ENCODE measurements at regions not wholly inside any gene's neighbourhood (a gene's known extent, or its start where the extent isn't known, plus 50 kb on each side); places are given as distances from the start of the nearest gene placed in this dataset.
A peak's percentile ranks its signal among the peaks of the same experiment; 100 is the strongest.

DNA sequence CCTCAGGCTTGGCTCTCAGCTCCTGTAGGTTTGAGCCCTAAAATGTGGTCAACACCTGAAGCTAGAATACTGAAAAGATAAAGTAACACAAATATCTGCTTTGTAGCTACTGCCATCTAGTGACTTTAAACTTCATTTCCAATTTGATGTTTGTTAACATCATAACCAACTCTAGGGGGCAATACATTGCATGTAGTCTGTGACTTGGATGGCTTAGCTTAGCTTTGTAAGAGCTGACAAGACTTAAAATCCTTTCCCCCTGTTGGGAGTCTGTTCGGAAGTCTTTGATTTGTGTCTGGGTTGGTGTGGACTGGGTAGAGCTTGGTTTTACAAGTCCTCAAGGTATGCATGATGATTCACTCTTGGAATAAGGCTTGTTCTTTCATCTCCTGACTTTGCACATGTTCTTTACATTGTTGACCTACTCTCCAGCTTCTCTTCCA is 51.7 kb downstream of the SCN11A start:
- peak; percentile 71 for DNase-seq (ENCODE audit: low read depth, low spot score)

- no peak for DNase-seq (ENCODE audit: low read depth, low spot score)
Measured at GRCh38 chr3:38998086-38998485, 53.7 kb downstream of the SCN11A start.

- DNase-seq (ENCODE audit: low read depth, low spot score): no peak
Measured at GRCh38 chr3:38996193-38996592, 55.6 kb downstream of the SCN11A start.

GRCh38 chr3:38994251-38994650 is 57.5 kb downstream of the SCN11A start:
- DNase-seq (ENCODE audit: low read depth, low spot score): no peak

GRCh38 chr3:38992117-38992760 is 59.5 kb downstream of the SCN11A start:
- peak; percentile 18 for DNase-seq (ENCODE audit: low read depth, low spot score)

GRCh38 chr3:38990621-38991020 is 61.1 kb downstream of the SCN11A start:
- no peak for DNase-seq (ENCODE audit: low read depth, low spot score)

DNA sequence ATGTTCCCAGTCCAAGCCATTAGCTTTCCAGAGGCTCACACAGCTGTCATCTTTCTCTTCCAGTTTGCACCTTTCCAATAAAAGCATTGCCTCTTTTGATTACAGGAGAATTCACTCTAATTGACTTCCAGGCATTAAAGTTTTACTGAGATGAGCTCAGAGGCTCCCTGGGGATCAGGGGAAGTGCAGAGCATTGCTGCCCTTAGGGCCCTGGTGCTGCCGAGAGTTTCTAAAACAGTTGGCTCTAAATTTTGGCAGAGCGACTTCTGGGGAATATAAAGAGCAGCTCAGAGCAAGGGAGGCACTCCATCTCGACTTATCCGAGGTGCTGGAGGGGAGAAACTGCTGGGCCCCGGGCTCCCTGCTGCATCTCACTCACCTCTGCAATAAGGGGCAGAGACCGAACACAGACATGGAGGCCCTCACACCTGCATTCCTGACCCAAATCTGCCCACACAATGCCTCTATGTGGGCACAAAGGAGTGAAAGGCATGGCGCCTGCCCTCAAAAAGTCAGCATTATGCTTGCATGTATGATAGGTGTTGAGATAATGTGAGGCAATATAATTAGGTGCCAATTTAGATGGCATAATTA is 61.7 kb downstream of the SCN11A start:
- no peak for DNase-seq (ENCODE audit: low read depth, low spot score)

- no peak for DNase-seq (ENCODE audit: low read depth, low spot score)
Measured at GRCh38 chr3:38988955-38989354, 62.8 kb downstream of the SCN11A start.

DNA sequence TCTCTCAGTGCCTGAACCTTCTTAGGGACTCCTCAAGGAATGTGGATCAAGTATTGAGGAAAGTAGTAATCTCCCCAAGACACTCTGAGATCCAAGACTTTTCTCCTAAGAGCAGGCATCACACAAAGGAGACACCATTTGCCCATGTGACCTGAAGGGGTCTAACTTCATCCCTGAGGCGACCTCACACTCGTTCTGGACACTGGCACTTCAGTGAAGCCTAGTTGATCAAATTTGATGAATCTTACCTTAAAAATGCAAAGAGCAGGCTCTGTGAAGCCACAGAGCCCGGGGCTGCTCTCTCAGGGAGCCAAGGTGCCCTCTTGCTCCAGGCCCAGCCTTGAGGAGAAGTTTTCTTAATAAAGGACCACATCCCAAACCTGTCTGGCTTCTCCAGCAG is 64.3 kb downstream of the SCN11A start:
- no peak for DNase-seq (ENCODE audit: low read depth, low spot score)

DNA sequence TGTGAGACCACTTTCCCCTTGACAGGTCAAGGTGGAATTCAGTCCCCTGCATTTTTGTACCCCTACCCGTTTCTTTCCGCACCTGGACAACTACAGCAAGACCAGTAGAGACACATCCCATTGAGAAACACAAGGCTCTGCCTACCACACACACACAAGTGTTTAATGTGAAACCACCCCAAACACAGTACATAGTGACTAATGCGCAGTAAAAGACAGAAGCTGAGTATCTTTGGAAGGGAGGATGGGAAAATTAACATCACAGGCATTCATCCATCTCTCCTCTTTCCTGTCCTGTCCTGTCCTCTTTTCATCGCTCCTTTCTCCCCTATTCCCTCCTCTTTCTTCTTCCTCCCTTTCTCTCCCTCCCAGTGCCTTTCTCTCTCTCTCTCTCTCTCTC is 64.8 kb downstream of the SCN11A start:
- no peak for DNase-seq (ENCODE audit: low read depth, low spot score)

DNA sequence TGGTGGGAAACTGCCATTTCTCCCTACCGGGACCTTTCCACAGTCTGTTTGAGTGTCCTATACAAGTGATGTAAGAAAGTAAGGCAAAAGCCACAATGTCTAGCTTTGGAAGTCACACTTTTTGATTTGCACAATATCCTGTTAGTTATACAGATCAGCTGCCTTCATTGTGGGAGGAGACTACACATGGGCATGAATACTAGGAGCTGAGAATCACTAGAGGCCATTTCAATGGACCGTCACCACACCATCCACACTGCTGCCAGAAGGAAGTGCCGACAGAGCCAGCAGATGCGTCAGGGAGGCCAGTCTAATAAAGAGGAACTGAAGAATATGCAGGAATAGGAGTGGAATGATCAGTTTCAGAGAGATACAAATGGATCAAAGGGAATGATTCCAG is 65.8 kb downstream of the SCN11A start:
- no peak for DNase-seq (ENCODE audit: low read depth, low spot score)

DNA sequence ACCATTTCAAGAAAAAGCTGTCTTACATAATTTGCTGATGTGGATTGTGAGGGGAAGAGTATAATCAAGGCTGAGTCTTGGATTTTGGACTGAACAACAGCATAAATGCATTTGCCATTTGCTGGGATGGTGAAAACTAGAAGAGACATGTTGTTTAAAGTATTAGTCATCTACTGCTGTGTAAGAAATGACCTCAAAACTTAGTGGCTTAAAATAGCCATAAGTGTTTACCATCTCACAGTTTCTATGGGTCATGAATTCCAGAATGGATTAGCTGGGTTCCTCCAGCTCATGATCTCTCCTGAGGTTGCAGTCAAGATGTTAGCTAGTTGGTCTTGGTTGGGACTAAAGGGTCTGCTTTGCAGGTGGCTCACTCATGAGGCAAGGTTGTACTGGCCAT is 66.2 kb downstream of the SCN11A start:
- DNase-seq (ENCODE audit: low read depth, low spot score): no peak

GRCh38 chr3:38984731-38985130 is 67.0 kb downstream of the SCN11A start:
- DNase-seq (ENCODE audit: low read depth, low spot score): no peak

- no peak for DNase-seq (ENCODE audit: low read depth, low spot score)
Measured at GRCh38 chr3:38984110-38984509, 67.6 kb downstream of the SCN11A start.

GRCh38 chr3:38980938-38981337 is 70.8 kb downstream of the SCN11A start:
- no peak for DNase-seq (ENCODE audit: low read depth, low spot score)

GRCh38 chr3:38978729-38979128 is 73.0 kb downstream of the SCN11A start:
- DNase-seq (ENCODE audit: low read depth, low spot score): no peak

GRCh38 chr3:38970851-38971638 is 80.7 kb downstream of the SCN11A start:
- DNase-seq (ENCODE audit: low read depth, low spot score): no peak

GRCh38 chr3:38969317-38970235 is 82.2 kb downstream of the SCN11A start:
- DNase-seq (ENCODE audit: low read depth, low spot score): no peak

DNA sequence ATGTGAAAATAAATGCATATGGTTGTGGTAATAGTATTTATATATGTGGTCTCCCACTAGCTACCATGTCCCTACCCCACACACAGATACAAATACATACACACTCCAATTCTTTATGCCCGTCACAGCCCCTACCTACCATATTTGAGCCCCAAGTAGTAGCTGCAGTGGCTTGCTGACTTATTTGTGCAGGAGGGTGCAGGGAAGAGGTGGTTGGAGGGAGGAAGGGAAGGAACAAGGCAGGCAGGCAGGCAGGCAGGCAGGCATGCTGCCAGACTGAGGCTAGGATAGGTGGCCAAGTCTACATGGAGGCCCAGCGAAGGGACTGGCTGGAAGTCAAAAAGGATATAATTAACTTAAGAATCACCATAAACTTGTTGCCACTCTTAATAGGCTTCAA is 82.9 kb downstream of the SCN11A start:
- DNase-seq (ENCODE audit: low read depth, low spot score): peak; percentile 17

- DNase-seq (ENCODE audit: low read depth, low spot score): no peak
Measured at GRCh38 chr3:38968403-38968802, 83.3 kb downstream of the SCN11A start.

DNA sequence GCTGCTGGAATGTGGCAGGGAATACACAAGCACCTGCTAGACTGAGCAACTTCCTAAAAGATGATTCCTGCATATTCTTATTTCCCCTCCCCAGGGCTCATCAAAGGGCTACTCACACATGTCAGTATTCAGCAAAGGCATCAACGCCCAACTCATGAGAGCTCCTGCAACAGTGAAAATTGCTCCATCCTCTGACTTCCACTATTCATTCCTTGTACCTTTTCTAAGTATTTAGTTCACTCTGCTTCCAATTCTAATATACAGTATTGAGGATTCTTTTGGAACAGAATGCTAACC is 84.1 kb downstream of the SCN11A start:
- DNase-seq (ENCODE audit: low read depth, low spot score): no peak

Data from astrocyte of the hippocampus (primary cell).